BE2C (cell line): ENCODE measurements at regions not wholly inside any gene's neighbourhood (a gene's known extent, or its start where the extent isn't known, plus 50 kb on each side); places are given as distances from the start of the nearest gene placed in this dataset.

Experiments
- DNase-seq: peaks from one replicate; pipeline ENCODE4 v3.0.0-alpha.2; 2020
- H3K27me3 ChIP-seq: fragments of 250-450 bp; sonication (Bioruptor Pico); 2 replicates; pipeline ENCODE4 v1.5.1; 2020; ENCODE audit warnings: mild to moderate bottlenecking
- H3K36me3 ChIP-seq: fragments of 250-450 bp; sonication (Bioruptor Pico); 2 replicates; pipeline ENCODE4 v1.5.1; 2020; ENCODE audit warnings: mild to moderate bottlenecking
- H3K4me1 ChIP-seq: fragments of 250-450 bp; sonication (Bioruptor Pico); 2 replicates; pipeline ENCODE4 v1.5.1; 2020
- H3K4me3 ChIP-seq: 2 replicates; pipeline ENCODE4 v1.5.1; 2011; ENCODE audit warnings: low read depth, low read length
- H3K9me3 ChIP-seq: fragments of 250-450 bp; sonication (Bioruptor Pico); 2 replicates; pipeline ENCODE4 v1.5.1; 2020
- TF ChIP-seq, protein P1 (sequence below): IDR thresholded peaks from 2 replicates; pipeline ENCODE4 v1.5.1; 2012; ENCODE audit warnings: mild to moderate bottlenecking, low read depth, low read length

DNA sequence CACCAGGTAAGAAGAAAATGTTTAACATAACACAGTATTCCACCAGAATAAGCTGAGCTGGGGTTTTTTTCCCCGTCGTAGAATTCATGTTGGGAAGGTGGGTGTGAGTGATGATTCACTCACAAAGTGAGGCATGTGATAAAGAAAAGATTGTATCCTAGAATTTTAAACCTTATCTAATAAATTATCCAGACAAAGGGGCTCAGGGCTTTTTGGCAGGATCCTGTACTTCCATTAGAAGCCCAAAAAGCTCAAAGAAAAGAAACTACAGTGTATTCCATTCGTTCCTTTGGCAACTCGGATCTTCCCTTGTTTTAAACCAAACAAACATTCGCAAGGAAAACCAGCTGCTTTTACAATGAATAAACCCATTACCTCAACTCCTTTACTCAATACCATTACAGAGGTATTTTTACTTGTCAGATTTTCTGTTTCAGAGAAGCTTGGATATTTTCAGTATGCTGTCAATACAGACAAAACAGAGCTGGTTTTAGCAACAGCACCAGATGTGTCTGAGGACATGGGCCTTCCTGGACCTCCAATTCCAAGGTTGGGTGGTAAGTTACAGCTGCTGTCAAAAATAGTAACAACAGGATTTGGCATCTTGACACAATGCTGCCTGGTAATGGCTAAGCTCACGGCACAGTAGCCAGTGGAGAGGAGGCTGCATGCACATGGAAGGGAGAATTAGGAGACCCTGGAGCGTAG lies 159.9 kb upstream of the RUNX1 start:
- Histone ChIP-seq H3K4me1 (no peaks in the 10 kb centered on the region), H3K27me3 (no peaks in the 10 kb centered on the region), H3K4me3 (no peak overlapping the region), H3K36me3 (no peaks in the 10 kb centered on the region), H3K9me3 (no peaks in the 10 kb centered on the region; the same call in 1 of the 2 replicates)
- no peak for DNase-seq
- TF ChIP-seq, protein P1, sequence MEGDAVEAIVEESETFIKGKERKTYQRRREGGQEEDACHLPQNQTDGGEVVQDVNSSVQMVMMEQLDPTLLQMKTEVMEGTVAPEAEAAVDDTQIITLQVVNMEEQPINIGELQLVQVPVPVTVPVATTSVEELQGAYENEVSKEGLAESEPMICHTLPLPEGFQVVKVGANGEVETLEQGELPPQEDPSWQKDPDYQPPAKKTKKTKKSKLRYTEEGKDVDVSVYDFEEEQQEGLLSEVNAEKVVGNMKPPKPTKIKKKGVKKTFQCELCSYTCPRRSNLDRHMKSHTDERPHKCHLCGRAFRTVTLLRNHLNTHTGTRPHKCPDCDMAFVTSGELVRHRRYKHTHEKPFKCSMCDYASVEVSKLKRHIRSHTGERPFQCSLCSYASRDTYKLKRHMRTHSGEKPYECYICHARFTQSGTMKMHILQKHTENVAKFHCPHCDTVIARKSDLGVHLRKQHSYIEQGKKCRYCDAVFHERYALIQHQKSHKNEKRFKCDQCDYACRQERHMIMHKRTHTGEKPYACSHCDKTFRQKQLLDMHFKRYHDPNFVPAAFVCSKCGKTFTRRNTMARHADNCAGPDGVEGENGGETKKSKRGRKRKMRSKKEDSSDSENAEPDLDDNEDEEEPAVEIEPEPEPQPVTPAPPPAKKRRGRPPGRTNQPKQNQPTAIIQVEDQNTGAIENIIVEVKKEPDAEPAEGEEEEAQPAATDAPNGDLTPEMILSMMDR: no peak

DNA sequence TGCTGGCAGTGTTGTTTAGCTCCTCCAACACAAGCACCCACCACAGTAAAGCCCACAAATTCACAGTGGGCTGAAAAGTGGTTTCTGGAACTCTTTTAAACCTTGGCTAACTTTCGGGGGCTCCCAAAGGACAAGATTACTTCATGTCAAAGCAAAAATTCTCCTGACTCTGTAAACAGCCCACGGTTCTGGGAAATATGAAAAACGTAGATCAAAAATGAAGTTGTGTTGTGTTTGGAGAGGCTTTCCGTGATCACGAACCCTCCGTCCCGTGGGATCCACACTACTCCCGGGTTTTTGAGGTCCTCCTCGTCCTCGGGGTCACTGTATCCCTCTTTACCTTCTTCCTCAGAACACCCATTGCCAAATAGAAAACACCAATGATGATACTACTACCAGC lies 159.0 kb upstream of the RUNX1 start:
- DNase-seq: no peak
- H3K4me3 ChIP-seq: no peak overlapping the region
- no peaks in the 10 kb centered on the region for H3K4me1 ChIP-seq
- TF ChIP-seq, protein P1: no peak
- no peaks in the 10 kb centered on the region; the same call in 1 of the 2 replicates for H3K9me3 ChIP-seq
- no peaks in the 10 kb centered on the region for H3K27me3 ChIP-seq
- no peaks in the 10 kb centered on the region for H3K36me3 ChIP-seq

DNA sequence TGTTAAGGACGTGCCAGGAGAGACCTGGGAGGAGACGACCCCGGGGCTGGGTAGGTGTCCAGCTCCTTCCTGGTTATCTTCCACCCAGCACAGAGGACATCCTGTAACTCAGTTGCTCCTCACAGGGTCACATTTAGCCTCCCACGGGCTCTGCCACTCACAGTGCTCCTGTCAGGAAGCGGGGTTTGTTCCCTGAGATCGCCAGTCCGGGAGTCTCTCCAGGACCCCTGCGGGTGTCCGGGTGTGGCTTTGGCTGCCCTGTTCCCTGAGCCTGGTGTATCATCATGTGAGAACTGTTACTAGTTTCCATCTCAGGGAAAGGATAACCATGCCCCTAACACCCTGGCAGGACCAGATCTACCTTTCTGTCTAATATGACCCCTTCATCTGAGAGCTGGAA lies 158.2 kb upstream of the RUNX1 start:
- Histone ChIP-seq H3K9me3 (no peaks in the 10 kb centered on the region; the same call in 1 of the 2 replicates), H3K36me3 (no peaks in the 10 kb centered on the region), H3K4me3 (no peak overlapping the region), H3K27me3 (no peaks in the 10 kb centered on the region), H3K4me1 (no peaks in the 10 kb centered on the region)
- DNase-seq: no peak
- TF ChIP-seq, protein P1: no peak

DNA sequence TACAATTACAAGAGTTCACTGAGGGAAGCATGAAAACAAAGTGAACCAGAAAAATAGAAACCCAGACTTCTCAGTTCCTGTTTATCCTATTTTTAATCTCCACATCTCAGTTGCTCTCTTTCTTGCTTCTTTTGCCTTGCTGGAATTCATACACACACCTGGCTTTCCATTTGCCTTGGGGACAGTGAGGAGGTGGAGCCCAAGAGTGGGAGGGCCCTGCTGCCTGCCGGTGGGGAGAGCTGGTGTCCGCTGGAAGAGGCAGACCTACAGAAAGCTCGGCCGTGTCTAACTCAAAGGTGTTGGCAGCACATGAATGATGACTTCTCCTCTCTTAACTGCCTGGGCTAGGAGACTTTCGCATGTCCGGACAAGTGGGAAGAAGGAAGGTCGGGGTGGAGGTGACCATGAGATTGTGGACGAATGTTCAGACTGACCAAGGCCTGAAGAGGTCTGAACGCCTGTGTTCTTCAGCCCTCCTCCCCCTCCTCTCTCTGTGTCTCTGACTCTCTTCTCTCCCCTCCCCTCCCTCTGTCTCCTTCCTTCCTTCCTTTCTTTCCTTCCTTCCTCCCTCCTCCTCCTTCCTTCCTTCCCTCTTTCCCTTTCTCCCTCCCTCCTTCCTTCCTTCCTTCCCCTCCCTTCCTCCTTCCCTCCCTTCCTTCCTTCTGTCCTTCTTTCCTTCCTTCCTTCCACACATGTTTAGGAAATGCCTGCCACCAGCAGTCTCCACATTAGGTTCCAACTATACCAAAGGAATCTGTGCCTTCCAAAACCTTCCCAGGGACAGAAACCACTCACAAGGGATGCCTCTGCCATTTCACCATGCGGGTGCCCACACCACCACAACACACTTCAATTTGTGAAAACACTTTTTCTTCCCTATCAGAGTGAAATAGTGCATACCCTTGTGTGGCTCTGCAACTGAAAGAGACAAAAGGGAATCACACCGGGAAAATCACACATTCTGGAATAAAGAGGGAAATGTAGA lies 157.3 kb upstream of the RUNX1 start:
- TF ChIP-seq, protein P1: no peak
- no peak overlapping the region for H3K4me3 ChIP-seq
- DNase-seq: no peak
- H3K4me1 ChIP-seq: no peaks in the 10 kb centered on the region
- no peaks in the 10 kb centered on the region for H3K27me3 ChIP-seq
- H3K36me3 ChIP-seq: no peaks in the 10 kb centered on the region
- H3K9me3 ChIP-seq: no peaks in the 10 kb centered on the region; the same call in 1 of the 2 replicates

DNA sequence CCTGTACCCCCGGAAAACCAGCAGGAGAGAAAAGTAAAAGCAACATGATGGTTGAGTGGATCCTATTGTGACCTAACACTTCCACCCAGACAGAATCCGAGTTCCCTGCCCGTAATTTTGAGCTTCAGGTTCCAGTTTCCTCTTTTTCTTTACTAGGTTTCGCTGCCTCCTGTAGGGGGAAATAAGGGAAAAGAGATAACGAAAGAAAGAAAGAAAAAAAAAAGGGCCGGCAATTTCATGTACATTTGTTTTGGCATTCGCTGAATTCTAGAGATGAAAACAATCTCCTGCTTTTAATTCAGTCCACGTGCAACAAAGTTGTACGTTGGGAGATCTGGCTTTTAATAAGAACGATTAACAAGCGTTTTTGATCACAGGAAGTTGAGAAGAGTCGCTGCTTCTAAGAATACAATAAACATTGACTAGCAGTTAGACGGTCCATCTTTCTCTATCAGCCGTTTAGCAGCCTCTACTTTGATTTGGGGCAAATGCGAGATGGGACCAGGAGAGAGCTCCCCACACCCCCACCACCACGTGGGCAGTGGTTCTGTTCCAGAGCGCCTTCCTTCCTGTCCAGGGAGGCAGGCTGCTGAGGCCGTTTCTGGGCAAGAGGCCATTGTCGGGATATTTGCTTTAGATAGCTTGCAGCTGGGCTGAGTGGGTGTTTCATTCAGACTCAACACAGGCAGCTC lies 155.9 kb upstream of the RUNX1 start:
- H3K4me3 ChIP-seq: no peak overlapping the region
- H3K27me3 ChIP-seq: no peaks in the 10 kb centered on the region
- H3K9me3 ChIP-seq: no peaks in the 10 kb centered on the region; the same call in 1 of the 2 replicates
- TF ChIP-seq, protein P1: no peak
- H3K36me3 ChIP-seq: no peaks in the 10 kb centered on the region
- H3K4me1 ChIP-seq: no peaks in the 10 kb centered on the region
- DNase-seq: no peak
